MV-4-11 (cell line): ENCODE measurements at regions not wholly inside any gene's neighbourhood (a gene's known extent, or its start where the extent isn't known, plus 50 kb on each side); places are given as distances from the start of the nearest gene placed in this dataset.
"Not testable (repeated sequence)": the region's sequence is repeated elsewhere in the genome, so short reads cannot be mapped to it uniquely, and the experiment has no call there.

ENCODE experiments used
- DNase-seq: peaks from one replicate; lab custom pipeline; 2025; lab: John Stamatoyannopoulos, UW

DNA sequence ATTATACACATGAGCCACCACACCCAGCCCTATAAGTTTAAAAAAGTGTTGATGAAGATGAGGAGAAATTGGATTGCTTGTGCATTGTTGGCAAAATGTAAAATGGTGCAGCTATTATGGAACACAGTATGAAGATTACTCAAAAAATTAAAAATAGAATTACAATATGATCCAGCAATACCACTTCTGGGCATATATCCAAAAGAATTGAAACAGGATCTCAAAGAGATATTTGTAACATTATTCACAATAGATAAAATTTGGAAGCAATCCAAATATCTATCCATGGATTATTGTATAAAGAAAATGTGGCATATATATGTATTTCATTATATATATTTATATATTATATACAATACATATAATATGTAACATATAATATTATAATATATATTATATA is 515.6 kb upstream of the GNPDA2 start:
- DNase-seq: no peak

DNA sequence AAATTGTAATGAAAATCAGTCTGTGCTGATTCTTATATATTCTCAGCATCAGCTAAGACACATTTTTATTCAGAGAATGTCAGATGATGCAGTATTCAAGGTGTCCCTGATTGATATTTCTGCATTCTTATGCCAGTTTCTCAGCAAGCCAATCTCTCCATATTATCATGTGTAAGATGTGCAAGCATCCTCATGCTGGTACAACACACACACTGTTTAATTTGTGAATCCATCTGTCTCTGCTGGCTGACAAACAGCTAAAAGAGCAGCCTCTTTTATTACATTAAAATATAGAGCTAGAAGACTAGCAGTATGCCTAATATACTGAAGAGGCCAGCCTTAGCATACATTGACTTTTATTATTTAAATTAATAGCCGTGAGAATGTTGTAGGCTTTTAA is 502.9 kb upstream of the GNPDA2 start:
- DNase-seq: no peak

DNA sequence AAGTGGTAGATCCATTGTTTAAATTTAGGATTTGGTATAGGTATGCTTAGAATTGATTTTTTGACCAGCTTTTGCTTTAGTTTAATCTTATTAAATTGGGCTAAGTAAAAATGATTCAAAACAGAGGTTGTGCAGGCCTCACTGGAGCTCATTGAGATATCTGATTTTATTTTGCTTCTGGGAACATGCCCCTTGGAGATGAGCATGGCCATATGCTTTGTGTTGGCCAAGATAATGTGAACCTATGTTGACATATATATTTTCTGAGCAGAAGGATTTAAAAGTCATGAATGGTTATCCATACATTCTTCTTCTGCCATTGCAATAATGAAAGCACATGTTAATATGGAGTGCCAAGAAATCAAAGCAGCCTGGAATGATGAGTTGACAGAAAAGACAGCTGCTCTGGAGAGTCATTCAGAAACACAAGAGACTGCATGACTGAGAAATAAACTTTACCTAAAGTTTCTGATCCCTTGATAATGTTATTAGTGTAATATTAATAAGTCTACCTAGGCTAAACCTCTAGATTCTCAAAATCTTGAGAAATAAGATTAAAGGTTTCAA is 489.7 kb upstream of the GNPDA2 start:
- no peak for DNase-seq

DNA sequence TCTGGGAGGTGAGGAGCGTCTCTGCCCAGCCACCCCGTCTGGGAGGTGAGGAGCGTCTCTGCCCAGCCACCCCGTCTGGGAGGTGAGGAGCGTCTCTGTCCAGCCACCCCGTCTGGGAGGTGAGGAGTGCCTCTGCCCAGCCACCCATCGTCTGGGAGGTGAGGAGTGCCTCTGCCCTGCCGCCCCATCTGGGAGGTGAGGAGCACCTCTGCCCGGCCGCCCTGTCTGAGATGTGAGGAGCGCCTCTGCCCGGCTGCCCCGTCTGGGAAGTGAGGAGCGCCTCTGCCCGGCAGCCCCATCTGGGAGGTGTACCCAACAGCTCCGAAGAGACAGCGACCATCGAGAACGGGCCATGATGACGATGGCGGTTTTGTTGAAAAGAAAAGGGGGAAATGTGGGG is 482.1 kb upstream of the GNPDA2 start:
- not testable (repeated sequence) for DNase-seq

DNA sequence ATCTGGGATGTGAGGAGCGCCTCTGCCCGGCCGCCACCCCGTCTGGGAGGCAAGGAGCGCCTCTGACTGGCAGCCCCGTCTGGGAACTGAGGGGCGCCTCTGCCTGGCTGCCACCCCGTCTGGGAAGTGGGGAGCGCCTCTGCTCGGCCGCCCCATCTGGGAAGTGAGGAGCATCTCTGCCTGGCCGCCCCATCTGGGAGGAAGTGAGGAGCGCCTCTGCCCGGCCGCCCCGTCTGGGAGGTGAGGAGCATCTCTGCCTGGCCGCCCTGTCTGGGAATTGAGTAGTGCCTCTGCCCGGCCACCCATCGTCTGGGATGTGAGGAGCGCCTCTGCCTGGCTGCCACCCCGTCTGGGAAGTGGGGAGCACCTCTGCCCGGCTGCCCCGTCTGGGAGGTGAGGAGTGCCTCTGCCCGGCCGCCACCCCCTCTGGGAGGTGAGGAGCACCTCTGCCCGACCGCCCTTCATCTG is 481.5 kb upstream of the GNPDA2 start:
- not testable (repeated sequence) for DNase-seq

DNA sequence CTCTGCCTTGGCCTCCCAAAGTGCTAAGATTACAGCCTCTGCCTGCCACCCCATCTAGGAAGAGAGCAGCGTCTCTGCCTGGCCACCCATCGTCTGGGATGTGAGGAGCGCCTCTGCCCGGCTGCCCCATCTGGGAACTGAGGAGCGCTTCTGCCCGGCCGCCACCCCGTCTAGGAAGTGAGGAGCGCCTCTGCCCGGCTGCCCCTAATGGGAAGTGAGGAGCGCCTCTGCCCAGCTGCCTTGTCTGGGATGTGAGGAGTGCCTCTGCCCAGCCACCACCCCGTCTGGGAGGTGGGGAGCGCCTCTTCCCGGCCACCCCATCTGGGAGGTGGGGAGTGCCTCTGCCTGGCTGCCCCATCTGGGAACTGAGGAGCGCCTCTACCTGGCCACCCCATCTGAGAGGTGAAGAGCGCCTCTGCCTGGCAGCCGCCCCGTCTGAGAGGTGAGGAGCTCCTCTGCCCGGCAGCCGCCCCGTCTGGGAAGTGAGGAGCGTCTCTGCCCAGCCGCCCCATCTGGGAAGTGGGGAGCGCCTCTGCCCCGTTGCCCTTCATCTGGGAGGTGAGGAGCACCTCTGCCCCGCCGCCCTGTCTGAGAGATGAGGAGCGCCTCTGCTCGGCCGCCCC is 481.0 kb upstream of the GNPDA2 start:
- not testable (repeated sequence) for DNase-seq

DNA sequence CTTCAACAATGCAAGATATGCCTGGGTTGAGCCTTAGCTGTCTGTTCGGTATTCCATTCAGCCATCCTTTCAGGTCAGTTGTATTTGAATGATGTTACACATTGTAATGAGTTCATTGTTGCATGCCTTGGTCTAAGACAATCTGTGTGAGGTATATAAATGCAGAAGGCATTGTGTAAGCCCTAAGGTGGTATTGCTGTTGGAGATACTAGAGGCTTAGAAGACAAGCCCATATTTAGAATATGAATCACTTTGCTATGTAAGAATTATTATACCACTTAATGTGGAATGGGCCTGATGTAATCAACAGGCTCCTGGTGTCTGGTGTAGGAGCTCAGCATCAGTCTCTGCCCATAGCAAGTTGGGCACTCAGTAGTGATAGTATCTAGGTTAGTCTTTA is 473.4 kb upstream of the GNPDA2 start:
- DNase-seq: no peak

DNA sequence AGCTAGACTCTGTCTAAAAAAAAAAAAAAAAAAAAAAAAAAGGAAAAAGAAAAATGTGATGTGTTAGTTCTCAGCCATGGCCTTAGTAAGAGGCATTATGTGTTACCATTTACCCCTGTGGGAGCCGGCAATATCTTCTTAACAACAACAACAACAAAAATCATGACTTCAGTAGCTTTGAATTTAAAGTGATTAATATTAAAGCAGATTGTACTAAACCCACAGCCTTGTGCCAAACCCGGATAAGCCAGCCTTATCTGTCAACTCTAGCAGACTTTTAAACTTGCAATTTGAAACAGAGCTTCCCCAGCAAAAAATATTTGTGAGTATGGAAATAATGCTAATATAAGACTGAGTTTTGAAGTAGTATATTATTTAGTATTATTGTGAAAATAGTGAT is 462.1 kb upstream of the GNPDA2 start:
- no peak for DNase-seq

DNA sequence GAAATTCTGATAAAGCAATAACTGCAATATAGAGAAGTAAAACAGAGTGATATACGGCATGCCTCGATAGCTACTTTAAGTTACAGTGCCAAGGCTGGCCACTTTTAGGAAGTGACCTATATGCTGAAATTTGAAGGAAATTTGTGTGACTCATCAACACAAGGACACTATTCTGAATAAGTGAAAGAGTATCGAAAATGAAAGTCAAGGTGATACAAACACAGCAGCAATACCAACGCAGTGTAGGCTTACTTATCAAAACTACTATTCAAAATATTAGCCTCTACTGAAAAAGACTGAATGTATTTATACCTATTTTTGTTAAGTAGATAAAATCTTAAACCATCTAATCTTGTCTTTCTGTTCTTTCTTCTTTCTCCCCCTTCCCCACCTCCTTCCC is 459.9 kb upstream of the GNPDA2 start:
- no peak for DNase-seq

DNA sequence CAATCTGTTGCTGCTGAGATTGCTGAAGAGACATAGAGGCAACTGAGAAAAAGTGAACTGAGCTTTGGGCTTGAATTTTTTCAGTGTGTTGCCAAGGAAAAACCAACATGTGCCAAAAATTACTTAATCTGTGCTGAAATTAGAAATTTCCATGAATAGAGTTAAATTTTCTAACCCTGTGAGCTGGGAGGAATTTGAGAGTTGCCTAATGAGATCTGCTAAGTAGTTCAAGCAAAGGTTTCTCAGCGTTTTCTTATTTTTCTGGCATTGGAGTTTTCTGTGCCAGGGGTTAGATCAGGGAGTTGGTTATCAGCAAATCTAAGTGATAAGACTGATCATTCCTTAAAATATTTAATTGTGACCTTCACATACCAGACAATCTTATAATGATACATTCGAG is 457.5 kb upstream of the GNPDA2 start:
- DNase-seq: no peak

DNA sequence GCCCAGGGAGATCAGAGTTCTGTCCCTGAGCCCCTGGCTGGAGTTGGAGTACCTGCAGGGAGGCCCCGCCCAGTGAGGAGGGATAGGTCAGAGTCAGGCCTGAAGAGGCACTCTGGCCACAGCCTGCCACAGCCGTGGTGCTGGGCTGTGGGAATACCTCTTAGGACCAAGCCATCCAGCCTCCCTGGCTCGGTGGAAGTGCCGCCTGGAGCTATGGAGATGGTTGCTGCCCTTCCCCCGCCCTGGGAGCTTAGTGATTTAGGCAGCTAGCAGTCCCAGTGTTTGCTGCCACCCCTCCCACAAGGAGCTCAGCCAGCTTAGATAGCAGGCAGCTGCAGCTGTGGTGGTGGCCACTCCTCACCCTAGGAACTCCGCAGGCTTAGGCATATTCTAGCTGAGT is 446.3 kb upstream of the GNPDA2 start:
- DNase-seq: no peak

DNA sequence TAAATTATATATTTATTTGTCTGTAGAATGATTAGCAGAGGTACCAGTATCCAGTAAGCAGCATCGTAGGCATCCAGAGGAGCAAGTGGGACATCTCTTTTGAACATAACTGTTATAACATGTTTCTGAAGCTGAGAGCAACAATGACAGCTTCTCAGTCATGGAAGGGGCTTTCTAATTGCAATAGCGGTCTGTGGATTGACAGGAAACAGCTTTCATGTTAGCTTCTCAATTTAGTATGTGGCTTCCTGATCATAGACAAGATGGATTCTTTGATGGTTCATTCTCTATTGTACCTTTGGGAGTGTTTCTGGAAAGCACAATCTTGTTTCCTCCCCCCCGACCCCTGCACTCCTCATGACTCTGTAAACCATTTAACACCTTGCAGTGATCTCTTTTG is 434.6 kb upstream of the GNPDA2 start:
- DNase-seq: no peak

DNA sequence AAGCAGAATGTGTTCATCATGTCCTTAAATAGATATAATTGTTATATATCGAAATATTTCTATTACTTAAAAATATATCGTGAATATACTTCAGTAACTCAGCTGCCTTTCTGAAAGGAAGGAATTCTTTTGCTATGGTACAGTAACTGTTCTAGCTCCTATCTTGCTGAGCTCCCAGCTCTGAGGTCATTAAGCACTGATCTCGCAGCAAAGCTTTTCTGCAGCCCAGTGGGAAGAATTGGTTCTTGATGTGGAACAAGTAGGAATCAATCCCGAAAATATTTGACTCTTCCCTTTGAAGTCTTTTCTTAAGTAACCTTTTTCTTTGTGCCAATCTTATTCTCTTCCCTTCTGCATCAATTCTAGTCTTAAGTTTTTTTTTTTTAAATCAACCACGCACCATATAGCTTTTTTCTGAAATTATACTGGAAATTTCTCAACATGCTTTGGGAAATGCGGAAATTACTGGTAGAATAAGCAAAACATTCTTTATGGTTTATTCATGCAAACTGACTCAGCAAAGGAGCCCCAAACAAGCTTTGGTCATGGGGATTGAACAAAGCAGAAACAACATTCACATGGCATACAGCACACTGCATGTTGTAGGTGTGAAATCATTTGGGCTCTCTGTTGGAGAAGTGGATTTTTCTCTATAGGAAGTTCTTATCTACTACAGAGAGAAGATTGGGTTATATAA is 428.9 kb upstream of the GNPDA2 start:
- DNase-seq: no peak

DNA sequence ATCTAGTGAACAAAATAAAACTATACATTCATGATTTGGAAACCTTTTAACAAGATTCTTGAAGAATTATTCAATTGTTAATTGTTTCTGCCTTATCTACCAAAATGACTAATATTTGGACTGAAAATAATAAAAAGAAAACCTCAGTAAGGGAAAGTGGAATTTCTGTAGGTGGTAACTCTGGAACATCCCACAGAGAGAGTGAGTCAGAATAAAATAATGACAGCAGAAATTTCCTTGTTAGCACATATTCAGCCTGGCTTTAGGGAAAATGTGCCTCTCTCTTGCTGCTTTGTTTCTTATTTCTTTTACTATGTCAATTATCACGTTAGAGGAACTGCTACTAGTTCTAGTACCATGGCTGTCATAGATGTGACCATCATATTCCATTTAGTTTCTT is 421.5 kb upstream of the GNPDA2 start:
- no peak for DNase-seq

DNA sequence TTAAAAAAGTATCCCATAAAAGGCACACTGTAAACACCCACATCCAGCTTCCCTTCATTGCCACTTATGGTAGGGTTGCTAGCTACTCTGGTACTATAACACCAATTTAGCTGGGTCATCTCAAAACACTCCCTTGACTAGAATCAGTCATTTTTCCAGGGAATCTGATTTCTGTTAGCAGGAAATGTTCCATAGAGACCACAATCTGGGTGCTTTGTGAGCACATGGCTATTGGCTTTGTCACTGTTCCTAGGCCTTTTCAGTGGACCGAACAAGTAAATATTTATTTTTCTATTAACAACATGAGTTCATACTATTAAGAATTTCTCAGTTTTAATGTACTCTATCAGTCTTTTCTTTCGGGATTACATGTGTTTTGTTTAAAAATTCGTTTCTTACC is 404.7 kb upstream of the GNPDA2 start:
- DNase-seq: no peak

DNA sequence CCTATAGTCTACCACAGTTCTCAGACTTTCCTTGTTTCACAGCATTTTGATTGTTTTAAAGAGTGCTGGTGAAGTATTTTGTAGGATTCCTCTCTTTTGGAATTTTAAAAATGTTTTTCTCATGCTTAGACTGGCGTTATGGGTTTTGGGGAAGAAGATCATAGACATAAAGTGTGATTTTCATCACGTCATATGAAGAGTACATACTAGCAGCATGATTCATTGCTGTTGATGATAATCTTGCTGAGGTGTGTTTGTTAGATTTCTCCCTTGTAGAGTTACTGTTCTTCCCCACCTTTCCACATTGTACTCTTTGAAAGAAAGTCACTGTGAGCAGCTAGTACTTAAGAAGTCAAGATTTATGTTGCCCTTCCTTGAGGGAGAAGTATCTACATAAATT is 396.1 kb upstream of the GNPDA2 start:
- no peak for DNase-seq

DNA sequence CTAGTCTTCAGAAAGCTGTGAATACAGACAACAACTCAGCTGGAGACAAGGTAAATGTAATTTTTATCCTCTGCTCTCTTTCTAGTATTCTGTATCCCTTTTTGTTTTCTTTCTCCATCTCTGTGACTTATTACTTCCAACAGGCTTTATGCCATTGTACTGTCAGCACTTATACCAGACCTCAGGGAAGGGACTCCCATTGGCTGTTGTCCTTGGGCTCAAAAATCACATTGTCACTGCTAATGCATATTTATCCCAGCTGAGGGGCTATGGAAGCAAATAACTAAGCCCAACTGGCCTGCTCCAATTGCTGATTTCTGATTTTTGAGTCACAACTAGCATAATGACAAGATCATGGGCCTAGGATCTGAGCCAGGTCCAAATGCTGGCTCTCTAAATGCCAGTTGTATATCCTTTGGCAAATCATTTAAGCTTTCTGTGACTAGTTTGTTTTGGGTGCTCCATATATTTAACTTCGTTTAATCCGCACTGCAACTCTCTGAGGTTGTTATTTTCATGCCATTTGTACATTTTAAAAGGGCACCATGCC is 395.1 kb upstream of the GNPDA2 start:
- no peak for DNase-seq

DNA sequence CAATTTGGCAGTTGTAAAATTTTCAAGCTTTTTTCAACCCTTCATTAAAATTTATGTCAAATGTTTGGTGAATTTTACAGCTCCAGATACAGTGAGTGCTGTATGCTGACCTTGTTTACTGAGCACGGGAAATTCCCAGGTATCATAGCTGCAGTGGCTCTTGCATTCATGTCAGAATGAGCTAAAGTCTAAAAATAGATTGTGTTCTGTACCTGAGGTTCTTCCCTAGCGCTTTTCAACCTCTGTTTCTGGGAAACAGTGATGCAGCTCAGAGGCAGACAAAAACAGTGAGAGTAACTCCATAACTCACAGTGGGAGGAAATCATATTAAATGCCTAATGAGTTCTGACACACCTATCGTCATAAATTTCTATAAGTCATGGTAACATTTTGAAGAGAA is 393.8 kb upstream of the GNPDA2 start:
- DNase-seq: no peak

DNA sequence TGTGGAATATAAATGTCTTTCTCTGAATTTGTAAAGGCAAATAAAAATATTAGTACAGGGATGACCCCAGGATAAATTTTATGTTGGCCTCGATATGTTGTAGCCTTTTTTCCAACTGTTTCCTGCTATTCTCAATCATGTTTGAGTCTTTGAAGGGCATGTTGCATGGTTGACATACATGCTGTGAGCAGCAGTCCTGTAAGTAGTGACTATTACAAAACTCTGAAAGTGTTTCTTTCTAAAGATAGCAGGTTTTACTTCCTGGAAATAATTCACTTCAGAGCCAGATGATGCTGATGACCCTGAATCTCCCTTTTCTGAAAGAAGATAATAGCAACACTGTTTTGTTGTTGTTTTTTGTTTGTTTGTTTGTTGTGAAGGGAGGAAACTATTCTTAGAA is 393.0 kb upstream of the GNPDA2 start:
- no peak for DNase-seq

DNA sequence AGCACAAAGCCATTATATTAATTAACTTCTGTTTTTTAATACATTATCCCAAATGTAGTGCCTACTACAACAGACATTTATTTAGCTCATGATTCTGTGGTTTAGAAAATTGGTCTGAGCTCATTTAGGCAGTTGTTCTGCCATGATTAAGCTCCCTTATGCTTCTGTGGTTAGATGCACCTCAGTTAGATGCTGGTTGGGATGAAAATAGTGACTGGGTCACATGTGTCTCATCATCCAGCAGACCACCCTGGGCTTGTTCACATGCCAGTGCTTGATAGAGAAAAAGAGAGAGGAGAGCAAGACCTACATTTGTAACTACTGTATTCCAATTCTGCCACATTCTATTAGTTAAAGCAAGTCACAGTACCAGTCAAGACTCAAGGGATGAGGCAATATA is 376.4 kb upstream of the GNPDA2 start:
- DNase-seq: no peak

DNA sequence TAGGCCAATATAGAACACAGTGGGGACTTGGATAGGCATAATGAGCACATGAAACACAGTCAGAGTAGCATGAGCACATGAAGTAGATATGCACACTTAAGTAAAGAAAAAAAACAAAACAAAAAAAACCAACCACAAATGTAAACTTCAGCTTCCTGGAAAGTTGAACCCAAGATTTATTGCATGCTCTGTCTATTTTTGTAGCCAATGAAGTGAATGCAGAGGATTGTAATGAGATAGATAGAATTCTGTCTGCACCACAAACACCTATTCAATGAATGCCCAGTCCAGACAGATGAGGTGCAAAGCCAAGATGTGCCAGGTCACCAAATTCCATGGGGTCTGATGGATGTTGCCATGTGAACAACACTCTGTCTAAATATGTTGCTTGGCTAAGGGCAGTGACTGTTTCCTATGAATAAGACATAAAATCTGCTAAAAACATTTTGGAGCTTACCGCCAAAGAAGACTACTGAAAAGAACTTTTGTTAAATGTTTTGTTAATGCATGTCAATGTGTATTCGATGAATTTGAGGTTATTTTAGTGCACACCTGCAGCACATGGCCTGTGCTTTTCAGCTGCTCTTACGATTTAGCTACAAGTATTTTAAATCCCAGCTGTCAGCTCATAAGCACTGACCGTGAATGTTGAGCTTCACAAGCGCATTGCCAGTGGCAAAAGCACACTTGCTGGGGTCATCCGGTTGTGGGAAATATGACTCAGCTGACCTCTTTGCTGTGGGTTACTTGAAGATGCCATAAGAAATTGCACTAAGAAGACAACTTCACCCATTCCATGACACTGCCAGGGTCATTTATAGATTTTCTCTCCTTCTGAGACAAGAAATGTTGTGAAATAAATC is 374.8 kb upstream of the GNPDA2 start:
- no peak for DNase-seq

DNA sequence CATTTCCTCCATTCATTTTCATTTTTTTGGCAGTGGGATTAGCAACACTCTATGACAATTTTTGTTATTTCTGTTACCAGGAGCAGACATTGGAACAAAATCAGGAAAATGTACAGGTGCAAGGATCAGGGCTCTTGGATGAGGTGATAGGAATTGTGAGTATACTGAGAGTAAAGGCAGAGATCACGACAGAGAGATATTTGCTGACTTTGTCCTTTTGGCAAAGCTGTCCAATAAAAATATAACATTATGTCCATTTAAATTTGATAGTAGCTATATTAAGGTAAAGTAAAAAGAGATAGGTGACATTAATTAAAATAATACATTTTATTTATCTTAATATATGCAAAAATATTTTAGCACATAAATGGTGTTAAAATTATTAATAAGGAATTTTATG is 373.1 kb upstream of the GNPDA2 start:
- no peak for DNase-seq
